H9 (cell line): ENCODE measurements at regions not wholly inside any gene's neighbourhood (a gene's known extent, or its start where the extent isn't known, plus 50 kb on each side); places are given as distances from the start of the nearest gene placed in this dataset.
A peak's percentile ranks its signal among the peaks of the same experiment; 100 is the strongest.

Experiments
- DNase-seq: peaks from one replicate; pipeline ENCODE4 v3.0.0-alpha.2; 2017
- H2AFZ ChIP-seq: one replicate; pipeline ENCODE4 v1.6.1; 2013; ENCODE audit warnings: mild to moderate bottlenecking, low read length, control low read depth, moderate library complexity
- H2AK5ac ChIP-seq: 2 replicates; pipeline ENCODE4 v1.6.1; 2013; ENCODE audit warnings: low read length, control low read depth, mixed read lengths; ENCODE audit not compliant: insufficient read length
- H2BK120ac ChIP-seq: one replicate; pipeline ENCODE4 v1.6.1; 2013; ENCODE audit warnings: low read depth, mild to moderate bottlenecking, low read length, control low read depth, inconsistent platforms; ENCODE audit not compliant: poor library complexity, severe bottlenecking
- H2BK12ac ChIP-seq: 2 replicates; pipeline ENCODE4 v1.6.1; 2013; ENCODE audit warnings: low read length, control low read depth, mixed read lengths, low read depth; ENCODE audit not compliant: insufficient read length
- H2BK15ac ChIP-seq: 2 replicates; pipeline ENCODE4 v1.6.1; 2013; ENCODE audit warnings: low read depth, low read length, control low read depth
- H2BK20ac ChIP-seq: one replicate; pipeline ENCODE4 v1.6.1; 2013; ENCODE audit warnings: low read depth, mild to moderate bottlenecking, low read length, control low read depth, inconsistent platforms; ENCODE audit not compliant: poor library complexity, severe bottlenecking
- H2BK5ac ChIP-seq: 2 replicates; pipeline ENCODE4 v1.6.1; 2013; ENCODE audit warnings: low read length, control low read depth, mixed read lengths; ENCODE audit not compliant: insufficient read length
- H3K14ac ChIP-seq: 2 replicates; pipeline ENCODE4 v1.6.1; 2013; ENCODE audit warnings: low read length, control low read depth; ENCODE audit not compliant: insufficient read depth
- H3K18ac ChIP-seq: 2 replicates; pipeline ENCODE4 v1.6.1; 2013; ENCODE audit warnings: low read depth, mild to moderate bottlenecking, mixed read lengths, low read length, control low read depth; ENCODE audit not compliant: insufficient read length
- H3K23ac ChIP-seq: 2 replicates; pipeline ENCODE4 v1.6.1; 2013; ENCODE audit warnings: low read length, control low read depth, mixed read lengths, low read depth; ENCODE audit not compliant: insufficient read length
- H3K23me2 ChIP-seq: 2 replicates; pipeline ENCODE4 v1.6.1; 2013; ENCODE audit warnings: low read depth, mild to moderate bottlenecking, mixed read lengths, low read length, control low read depth; ENCODE audit not compliant: insufficient read length, poor library complexity, severe bottlenecking
- H3K27ac ChIP-seq: 2 replicates; pipeline ENCODE4 v1.5.1; 2013; ENCODE audit warnings: low read length, control low read depth, mixed read lengths, low read depth; ENCODE audit not compliant: insufficient read length
- H3K27me3 ChIP-seq: 2 replicates; pipeline ENCODE4 v1.6.1; 2013; ENCODE audit warnings: low read length, control low read depth, inconsistent platforms; ENCODE audit not compliant: insufficient read depth
- H3K4ac ChIP-seq: 2 replicates; pipeline ENCODE4 v1.6.1; 2013; ENCODE audit warnings: low read depth, mild to moderate bottlenecking, control low read depth, inconsistent platforms, low read length, moderate library complexity
- H3K4me1 ChIP-seq: 2 replicates; pipeline ENCODE4 v1.6.1; 2013; ENCODE audit warnings: low read length, control low read depth, inconsistent platforms; ENCODE audit not compliant: insufficient read depth
- H3K4me2 ChIP-seq: 2 replicates; pipeline ENCODE4 v1.6.1; 2013; ENCODE audit warnings: low read length, control low read depth, mixed read lengths; ENCODE audit not compliant: insufficient read length, insufficient read depth
- H3K56ac ChIP-seq: 2 replicates; pipeline ENCODE4 v1.6.1; 2013; ENCODE audit warnings: low read depth, mild to moderate bottlenecking, mixed read lengths, low read length, control low read depth; ENCODE audit not compliant: insufficient read length
- H3K79me1 ChIP-seq: 2 replicates; pipeline ENCODE4 v1.6.1; 2013; ENCODE audit warnings: low read depth, mild to moderate bottlenecking, moderate library complexity, low read length, control low read depth, inconsistent platforms; ENCODE audit not compliant: insufficient read depth, poor library complexity, severe bottlenecking
- H3K79me2 ChIP-seq: 2 replicates; pipeline ENCODE4 v1.6.1; 2013; ENCODE audit warnings: low read length, control low read depth, inconsistent platforms; ENCODE audit not compliant: insufficient read depth
- H3K9ac ChIP-seq: 2 replicates; pipeline ENCODE4 v1.6.1; 2013; ENCODE audit warnings: low read length, control low read depth, mixed read lengths; ENCODE audit not compliant: insufficient read length; ENCODE audit errors: extremely low read depth
- H3K9me3 ChIP-seq: one replicate; pipeline ENCODE4 v1.6.1; 2013; ENCODE audit warnings: low read depth, low read length, inconsistent platforms; ENCODE audit not compliant: control insufficient read depth
- H3T11ph ChIP-seq: one replicate; pipeline ENCODE4 v1.6.1; 2013; ENCODE audit warnings: mild to moderate bottlenecking, low read length, control low read depth, inconsistent platforms
- H4K20me1 ChIP-seq: one replicate; pipeline ENCODE4 v1.6.1; 2013; ENCODE audit not compliant: control insufficient read depth, insufficient read length, insufficient read depth
- H4K5ac ChIP-seq: 2 replicates; pipeline ENCODE4 v1.6.1; 2013; ENCODE audit warnings: low read depth, mild to moderate bottlenecking, mixed read lengths, low read length, control low read depth; ENCODE audit not compliant: insufficient read length
- H4K8ac ChIP-seq: replicated peaks from 2 replicates; pipeline ENCODE4 v1.6.1; 2013; ENCODE audit warnings: low read length, control low read depth, mixed read lengths, low read depth; ENCODE audit not compliant: insufficient read length
- H4K91ac ChIP-seq: 2 replicates; pipeline ENCODE4 v1.6.1; 2013; ENCODE audit warnings: low read depth, mild to moderate bottlenecking, moderate library complexity, mixed read lengths, low read length, control low read depth; ENCODE audit not compliant: insufficient read length
- H3K27ac Mint-ChIP-seq, 3 experiments: 2 replicates in 2 of 3; 3 replicates in 1 of 3; pipeline ENCODE4 v1.8.0; 2020 to 2021; ENCODE audit warnings: mixed read lengths in 3 of 3, mild to moderate bottlenecking in 1 of 3, moderate library complexity in 1 of 3
- H3K27me3 Mint-ChIP-seq: 2 replicates; pipeline ENCODE4 v1.8.0; 2021; ENCODE audit warnings: low read depth, mild to moderate bottlenecking, moderate library complexity, mixed read lengths
- H3K36me3 Mint-ChIP-seq, 3 experiments: 2 replicates in 2 of 3; 3 replicates in 1 of 3; pipeline ENCODE4 v1.8.0; 2020 to 2021; ENCODE audit warnings: low read depth in 3 of 3, mixed read lengths in 3 of 3; ENCODE audit not compliant: insufficient read depth in 1 of 3
- H3K4me1 Mint-ChIP-seq, 2 experiments: 2 replicates each; pipeline ENCODE4 v1.8.0; 2020; ENCODE audit warnings: mixed read lengths in 2 of 2
- H3K4me3 Mint-ChIP-seq, 2 experiments: 2 replicates in 1 of 2; 3 replicates in 1 of 2; pipeline ENCODE4 v1.8.0; 2020 to 2021; ENCODE audit warnings: mild to moderate bottlenecking in 2 of 2, mixed read lengths in 2 of 2, moderate library complexity in 1 of 2
- H3K9me3 Mint-ChIP-seq, 2 experiments: 2 replicates in 1 of 2; 3 replicates in 1 of 2; pipeline ENCODE4 v1.8.0; 2020; ENCODE audit warnings: mild to moderate bottlenecking in 2 of 2, mixed read lengths in 2 of 2, moderate library complexity in 1 of 2
- WGBS: extraction: QIAGEN DNeasy Blood & Tissue Kit; methylation state at CpG from one replicate; pipeline ENCODE4 v1.1.7; 2013; ENCODE audit warnings: missing lambda C conversion rate, low lambda C conversion rate, mixed read lengths; ENCODE audit not compliant: insufficient read length; ENCODE audit errors: extremely low coverage; 5-methylcytosine and 5-hydroxymethylcytosine counted together
- TF ChIP-seq, protein P1 (sequence below): fragments of 200-600 bp; sonication (generic); conservative IDR thresholded peaks from 3 replicates; pipeline ENCODE4 v1.8.0; 2021; ENCODE audit warnings: antibody characterized with exemption, mild to moderate bottlenecking

DNA sequence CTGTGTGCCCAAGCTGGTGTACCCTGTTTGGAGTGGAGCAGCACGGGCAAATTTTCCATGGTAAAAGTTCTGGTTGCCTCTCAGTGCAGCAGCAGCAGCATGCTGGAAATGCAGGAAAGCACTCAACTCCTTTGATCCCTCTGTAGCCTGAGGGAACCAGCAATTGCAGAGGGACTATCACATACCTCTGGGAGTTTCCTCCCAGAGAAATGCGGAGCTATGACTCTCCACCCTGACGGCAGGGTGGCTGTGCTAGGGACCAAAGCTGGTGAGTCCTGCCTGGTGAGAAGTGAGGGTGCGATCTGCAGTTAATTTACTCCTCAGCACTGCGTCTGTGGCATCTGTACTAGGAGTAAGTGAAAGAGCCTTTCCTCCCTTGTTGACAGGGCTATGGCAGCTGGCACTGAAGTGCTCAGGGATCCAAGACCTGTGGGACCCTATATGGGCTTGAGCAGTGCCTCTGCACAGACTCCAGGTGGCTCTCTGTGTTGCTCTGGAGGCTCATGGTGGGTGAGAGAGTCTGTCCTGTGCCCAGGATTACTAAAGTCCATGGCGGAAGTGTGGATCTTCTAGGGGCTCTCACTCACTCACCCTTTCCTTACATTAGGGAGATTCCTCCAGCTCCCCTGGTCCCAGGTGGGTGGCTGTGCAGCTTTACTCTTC lies 601.2 kb upstream of the TYRP1 start:
- H3K4ac ChIP-seq, result no peak overlapping the region
- no peaks in the 10 kb centered on the region for H4K20me1 ChIP-seq
- H3T11ph ChIP-seq, result no peak overlapping the region
- H3K23ac ChIP-seq, result no peak overlapping the region
- peaks cover 0 to 3% of the 10 kb centered on the region in 2 experiments; a peak in 1 of 4 replicates for H3K4me1 Mint-ChIP-seq
- no peak overlapping the region for H3K4me3 Mint-ChIP-seq
- no peak overlapping the region for H3K27ac ChIP-seq
- no peak overlapping the region for H2BK12ac ChIP-seq
- H3K79me2 ChIP-seq, result no peaks in the 10 kb centered on the region
- H2BK20ac ChIP-seq, result no peak overlapping the region
- no peak overlapping the region for H2AK5ac ChIP-seq
- no peak overlapping the region for H3K14ac ChIP-seq
- H3K4me1 ChIP-seq, result no peaks in the 10 kb centered on the region
- H4K8ac ChIP-seq, result no peak overlapping the region
- no peak overlapping the region for H2AFZ ChIP-seq
- H3K9me3 ChIP-seq, result no peaks in the 10 kb centered on the region
- H2BK120ac ChIP-seq, result no peak overlapping the region
- H3K27me3 ChIP-seq, result no peaks in the 10 kb centered on the region
- H3K79me1 ChIP-seq, result no peaks in the 10 kb centered on the region
- no peak overlapping the region for H3K18ac ChIP-seq
- TF ChIP-seq, protein P1, sequence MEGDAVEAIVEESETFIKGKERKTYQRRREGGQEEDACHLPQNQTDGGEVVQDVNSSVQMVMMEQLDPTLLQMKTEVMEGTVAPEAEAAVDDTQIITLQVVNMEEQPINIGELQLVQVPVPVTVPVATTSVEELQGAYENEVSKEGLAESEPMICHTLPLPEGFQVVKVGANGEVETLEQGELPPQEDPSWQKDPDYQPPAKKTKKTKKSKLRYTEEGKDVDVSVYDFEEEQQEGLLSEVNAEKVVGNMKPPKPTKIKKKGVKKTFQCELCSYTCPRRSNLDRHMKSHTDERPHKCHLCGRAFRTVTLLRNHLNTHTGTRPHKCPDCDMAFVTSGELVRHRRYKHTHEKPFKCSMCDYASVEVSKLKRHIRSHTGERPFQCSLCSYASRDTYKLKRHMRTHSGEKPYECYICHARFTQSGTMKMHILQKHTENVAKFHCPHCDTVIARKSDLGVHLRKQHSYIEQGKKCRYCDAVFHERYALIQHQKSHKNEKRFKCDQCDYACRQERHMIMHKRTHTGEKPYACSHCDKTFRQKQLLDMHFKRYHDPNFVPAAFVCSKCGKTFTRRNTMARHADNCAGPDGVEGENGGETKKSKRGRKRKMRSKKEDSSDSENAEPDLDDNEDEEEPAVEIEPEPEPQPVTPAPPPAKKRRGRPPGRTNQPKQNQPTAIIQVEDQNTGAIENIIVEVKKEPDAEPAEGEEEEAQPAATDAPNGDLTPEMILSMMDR, result peak; percentile 15; the same call in 1 of the 3 replicates
- peak; percentile 40 for DNase-seq
- H2BK15ac ChIP-seq, result no peak overlapping the region
- WGBS, result no CpG with 5 or more reads among the region's 6 CpGs
- 0 out of 7 replicates have a peak overlapping the region, but pooled peaks of 1 of the 3 experiments have one; percentile 52 for H3K27ac Mint-ChIP-seq
- no peak overlapping the region for H3K9ac ChIP-seq
- no peaks in the 10 kb centered on the region; a peak in 1 of 7 replicates for H3K36me3 Mint-ChIP-seq
- H3K56ac ChIP-seq, result no peak overlapping the region
- no peak overlapping the region for H2BK5ac ChIP-seq
- H3K4me2 ChIP-seq, result no peak overlapping the region
- no peak overlapping the region for H4K5ac ChIP-seq
- peaks cover 4 to 10% of the 10 kb centered on the region in 2 experiments; a peak in 4 of 5 replicates for H3K9me3 Mint-ChIP-seq
- H3K27me3 Mint-ChIP-seq, result no peaks in the 10 kb centered on the region
- no peak overlapping the region for H4K91ac ChIP-seq
- H3K23me2 ChIP-seq, result no peaks in the 10 kb centered on the region
